Ecto neural progenitor cell (in vitro differentiated cells): ENCODE measurements at regions not wholly inside any gene's neighbourhood (a gene's known extent, or its start where the extent isn't known, plus 50 kb on each side); places are given as distances from the start of the nearest gene placed in this dataset.

Source experiments
- DNase-seq: peaks from one replicate; pipeline ENCODE4 v3.0.0-alpha.2; 2018; ENCODE audit warnings: low spot score

DNA sequence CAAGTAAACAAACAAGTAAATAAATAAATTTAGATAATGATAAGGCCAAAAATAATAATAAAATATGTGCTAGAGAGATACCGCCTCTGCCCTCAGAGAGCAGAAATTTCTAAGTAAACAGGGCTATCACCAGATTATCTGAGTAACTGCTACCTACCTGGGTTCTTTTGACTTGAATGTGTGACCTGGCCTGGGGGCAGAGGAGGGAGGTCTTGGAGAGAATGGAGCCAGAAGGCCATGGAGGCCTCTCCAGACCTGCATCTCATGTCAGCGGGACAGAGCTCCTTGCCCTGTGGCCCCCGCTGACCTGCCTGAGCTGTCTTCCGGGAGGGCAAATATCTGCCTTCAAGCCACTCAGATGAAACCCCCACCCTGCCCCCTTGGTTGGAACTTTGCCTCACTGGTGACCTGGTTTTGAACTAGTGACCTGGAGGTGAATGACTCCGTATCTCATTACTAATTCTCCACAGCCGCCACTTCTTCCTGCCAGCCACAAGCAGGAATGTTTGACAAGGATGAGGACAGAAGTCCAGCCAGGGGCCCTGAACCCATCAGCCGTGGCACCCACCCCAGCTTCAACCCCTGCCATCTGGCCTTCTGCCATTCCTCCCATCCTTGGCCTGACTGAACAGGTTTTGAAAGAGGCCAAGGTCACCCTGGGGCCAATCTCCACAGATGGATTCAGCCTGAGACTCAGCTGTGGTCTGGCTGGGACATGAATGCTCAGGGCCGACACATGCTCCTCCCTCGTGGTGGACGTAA is 86.8 kb upstream of the PARP11 start:
- DNase-seq, result no peak

DNA sequence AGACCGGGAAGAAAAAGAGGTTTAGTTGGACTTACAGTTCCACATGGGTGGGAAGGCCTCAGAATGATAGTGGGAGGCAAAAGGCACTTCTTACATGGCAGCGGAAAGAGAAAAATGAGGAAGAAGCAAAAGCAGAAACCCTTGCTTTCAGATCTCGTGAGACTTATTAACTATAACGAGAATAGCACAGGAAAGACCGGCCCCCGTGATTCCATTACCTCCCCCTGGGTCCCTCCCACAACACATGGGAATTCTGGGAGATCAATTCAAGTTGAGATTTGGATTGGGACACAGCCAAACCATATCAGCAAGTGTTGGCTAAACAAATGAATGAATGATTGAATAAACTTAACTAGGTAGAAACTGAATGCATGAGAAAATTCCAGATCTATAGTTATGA is 85.3 kb upstream of the PARP11 start:
- DNase-seq, result no peak

DNA sequence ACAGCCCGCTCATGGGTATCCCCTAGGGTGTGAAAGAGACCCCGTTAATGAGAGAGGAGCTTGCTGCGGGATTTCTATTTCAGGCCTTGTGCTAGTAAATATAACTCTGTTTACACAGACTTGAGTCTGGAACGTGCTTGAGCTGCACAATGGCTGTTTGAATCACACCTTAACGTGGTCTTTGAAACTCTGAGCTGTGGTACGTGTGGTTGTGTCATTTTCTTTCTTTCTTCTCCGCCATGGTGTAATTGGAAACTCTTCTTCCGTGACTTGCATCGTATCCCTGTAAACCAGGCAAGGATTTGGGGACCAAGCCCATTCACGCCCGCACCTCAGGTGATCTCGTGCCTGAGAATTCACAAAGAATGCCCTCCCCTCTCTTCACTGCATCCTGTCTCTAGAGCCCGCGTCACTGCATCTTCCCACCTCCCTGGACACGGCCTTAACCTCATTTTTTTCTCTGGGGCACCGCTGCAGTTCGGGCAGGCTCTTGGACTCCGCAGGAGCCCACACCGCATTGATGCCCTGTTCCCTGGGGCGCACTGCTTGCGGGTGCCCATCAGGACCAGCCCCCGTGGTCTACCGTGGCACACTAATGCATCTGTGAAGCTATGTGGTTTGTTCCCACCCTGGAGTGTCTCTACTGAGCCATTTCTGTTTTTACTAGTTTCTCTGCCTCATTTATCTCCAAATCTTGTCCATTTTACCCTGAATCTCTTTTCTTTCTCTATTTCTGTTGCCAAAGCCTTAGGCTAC is 78.4 kb upstream of the PARP11 start:
- no peak for DNase-seq

DNA sequence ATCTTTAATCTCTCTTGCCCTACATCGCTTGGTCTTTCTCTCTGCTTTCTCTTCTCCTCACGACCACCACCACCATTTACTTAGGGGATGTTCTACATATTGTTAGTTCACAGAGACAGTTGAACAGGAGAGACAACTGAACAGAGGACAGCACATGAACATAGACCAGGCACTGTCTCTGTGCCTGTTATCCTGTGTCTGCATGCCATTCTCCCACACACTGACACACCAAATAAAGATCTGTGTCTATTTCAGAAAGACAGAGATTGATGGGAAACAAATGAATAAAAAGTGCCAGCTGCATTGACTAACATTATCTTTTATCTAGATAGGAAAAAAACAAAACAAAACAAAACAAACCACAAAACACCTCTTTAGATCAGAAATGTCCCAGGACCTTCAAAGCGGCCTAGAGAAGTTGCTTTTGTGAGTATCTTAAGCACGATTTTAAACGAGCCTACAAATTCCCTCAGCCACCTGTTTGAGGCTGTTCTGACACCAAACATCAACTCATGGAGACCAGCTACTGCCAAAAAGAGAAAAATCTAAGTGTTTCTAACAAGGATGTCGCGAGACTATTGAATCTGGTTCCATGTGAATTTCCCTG is 77.6 kb upstream of the PARP11 start:
- no peak for DNase-seq

DNA sequence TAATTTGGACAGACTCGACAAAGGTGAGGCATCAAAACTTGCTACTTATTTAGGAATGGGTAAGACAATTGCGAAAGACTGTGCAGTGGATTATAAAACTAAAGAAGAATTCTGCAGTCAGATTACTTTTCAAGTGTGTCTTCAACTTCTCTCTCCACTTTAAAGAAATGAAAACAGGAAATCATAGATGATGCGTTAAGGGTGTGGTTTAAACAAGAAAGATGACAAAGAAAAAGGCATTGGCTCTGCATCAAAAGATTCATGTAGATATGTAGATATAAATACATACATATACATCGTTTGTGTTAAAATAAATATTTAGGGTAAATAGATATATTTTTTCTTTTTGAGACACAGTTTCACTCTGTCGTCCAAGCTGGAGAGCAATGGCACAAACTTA is 74.6 kb upstream of the PARP11 start:
- DNase-seq, result no peak

DNA sequence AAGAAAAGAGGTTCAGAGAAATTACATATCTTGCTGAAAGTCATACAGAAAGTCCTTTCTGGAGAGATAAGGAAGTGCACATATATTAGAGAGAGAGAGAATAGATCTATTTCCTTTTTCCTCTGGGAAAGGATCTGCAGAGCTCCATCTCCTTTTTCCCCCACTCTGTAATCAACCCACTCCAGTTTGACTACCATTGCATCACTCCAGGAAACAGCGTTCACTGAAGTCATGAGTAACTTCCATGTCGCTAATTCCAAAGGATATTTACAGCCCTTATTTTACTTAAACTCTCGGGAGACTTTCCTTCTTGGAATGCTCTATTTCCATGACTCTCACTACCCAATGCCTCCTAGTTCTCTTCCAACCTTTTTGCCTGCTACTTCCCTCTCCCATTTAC is 72.5 kb upstream of the PARP11 start:
- no peak for DNase-seq

DNA sequence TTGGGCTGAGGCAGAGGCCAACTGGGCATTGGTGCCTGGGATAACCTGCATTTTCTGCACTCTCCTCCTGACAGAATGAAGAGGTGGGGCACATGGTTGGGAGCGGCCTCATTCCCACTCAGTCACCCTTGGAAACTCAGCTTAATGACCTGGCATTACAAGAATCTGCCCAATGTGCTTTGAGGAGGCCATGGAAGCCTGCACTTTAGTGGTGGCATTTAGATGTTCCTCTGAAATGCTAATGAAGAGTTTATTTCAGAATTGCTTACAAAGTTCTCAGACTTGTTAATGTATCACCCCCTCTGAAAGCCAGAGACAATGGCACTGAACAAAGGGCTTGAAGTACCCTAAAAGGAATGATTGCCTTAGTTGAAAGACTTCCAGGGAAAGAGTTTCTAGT is 71.4 kb upstream of the PARP11 start:
- no peak for DNase-seq

DNA sequence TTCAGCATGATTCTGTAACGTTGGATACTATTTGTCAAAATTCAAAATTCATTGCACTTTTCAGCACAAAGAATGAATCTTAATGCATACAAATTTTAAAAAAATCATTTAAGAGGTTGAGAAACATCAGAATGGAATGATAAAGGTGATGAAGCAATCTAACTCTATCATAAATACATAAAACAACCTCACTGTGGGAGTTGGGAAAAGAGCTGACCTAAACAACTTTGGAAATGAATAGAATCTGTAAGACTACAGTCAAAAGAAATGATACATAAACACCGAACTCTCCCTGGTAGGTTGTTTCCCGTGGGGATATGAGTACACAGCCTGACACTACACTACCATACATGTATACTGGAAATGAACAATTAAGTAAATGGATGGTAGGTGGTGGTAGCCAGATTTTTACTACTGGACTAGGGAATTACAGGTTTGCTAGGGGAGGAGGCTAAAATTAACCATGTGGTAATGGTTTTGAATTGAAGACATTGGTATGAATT is 64.9 kb upstream of the PARP11 start:
- no peak for DNase-seq

DNA sequence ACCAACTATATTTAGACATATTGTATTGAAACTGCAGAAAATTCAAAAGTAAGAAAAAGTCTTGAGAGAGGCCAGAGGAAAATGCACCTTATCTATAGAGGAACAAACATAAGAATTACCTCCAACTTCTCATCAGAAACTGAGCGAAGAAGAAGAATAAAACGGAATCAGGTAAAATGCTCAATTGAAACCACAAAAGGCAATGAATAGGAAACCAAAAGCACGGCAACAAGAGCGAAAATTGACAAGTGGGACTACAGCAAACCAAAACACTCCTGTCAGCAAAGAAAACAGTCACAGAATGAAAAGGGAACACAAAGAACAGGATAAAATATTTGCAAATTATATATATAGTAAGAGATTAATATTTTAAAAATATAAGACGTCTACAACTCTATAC is 61.9 kb upstream of the PARP11 start:
- DNase-seq, result no peak

DNA sequence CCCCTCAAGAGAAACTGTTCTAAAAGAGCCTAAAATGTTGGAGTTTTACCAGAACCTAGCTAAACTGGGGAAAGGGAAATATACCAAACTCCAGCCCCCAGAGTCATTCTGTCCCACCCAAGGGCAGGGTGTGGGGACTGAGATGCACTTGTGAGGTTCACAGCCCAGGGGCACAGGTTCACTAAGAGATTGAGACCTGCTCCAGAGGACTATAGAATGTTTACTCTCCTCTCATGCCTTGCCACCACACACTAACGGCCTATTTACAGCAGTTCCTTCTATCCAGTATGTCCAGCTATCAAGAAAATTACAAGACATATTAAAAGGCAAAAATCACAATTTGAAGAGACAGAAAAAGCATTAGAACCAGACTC is 60.6 kb upstream of the PARP11 start:
- no peak for DNase-seq

DNA sequence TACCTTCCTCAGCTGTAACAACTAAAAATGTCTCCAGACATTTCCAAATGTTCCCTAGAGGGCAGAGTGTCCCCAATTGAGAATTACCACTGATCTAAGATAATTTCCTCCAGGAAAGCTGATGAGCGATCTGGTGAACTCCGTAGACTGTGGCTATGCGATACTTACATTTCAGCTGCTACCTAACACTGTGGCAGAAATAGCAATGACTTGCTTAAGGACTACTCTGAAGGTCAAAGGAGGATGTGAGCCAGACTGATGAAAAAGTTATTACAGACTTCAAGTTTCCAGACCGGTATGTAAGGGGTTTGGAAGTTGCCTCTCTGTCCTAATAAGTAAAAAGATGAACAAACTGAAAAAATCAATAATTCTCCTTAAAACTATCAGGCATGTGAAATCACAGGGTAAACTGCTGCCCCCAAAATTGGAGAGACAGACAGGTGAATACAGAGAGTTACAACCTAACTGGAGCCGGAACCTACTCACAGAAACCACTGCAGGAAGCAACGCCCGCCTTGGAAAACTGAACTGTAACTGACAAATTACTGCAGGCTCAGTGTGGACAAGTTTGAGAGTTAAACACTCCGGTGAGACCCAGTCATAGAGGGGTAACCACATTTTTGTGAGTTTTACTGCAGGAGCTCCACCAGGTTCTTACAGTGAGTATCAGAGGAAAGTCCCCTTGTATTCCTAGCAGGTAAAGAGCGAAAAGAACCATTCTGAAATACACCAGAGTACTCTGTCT is 60.0 kb upstream of the PARP11 start:
- no peak for DNase-seq

DNA sequence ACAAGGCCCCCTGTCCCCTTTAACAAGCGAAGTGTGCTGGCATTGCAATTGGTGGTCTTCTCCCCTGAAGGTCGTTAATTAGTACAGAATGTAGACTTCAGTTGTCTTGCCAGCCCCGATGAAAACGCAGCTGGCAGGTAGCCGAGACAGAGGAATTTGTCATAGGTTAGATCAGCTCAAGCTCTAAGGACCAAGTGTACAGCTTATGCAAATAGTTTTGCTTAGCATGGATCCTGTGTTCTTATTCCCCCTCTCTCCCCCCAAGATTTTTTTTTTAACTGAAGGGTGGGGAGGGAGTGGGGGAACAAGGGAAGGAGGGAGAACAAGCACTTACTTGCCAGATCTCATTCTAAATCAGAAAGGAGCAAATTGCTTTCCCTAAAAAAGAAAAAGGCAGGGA is 58.6 kb upstream of the PARP11 start:
- no peak for DNase-seq

DNA sequence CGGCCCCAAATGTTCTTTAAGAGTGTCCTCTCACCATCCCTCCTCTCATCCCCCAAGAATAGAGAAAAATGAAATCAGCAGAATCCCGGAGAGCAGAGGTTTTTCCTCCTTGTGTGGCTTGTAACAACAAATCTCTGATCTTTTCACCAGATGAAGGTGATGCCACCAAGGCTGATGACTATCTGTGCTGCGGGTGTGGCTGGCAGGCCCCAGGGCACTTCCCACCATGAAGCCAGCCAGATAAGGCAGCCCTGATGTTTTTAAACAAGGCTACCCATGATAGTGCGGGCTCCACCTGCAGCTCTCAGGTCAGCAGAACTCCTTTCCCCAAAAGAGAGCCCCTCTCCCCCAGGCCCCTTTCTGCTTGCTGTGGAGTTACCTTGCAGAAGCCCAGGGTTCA is 58.0 kb upstream of the PARP11 start:
- no peak for DNase-seq

DNA sequence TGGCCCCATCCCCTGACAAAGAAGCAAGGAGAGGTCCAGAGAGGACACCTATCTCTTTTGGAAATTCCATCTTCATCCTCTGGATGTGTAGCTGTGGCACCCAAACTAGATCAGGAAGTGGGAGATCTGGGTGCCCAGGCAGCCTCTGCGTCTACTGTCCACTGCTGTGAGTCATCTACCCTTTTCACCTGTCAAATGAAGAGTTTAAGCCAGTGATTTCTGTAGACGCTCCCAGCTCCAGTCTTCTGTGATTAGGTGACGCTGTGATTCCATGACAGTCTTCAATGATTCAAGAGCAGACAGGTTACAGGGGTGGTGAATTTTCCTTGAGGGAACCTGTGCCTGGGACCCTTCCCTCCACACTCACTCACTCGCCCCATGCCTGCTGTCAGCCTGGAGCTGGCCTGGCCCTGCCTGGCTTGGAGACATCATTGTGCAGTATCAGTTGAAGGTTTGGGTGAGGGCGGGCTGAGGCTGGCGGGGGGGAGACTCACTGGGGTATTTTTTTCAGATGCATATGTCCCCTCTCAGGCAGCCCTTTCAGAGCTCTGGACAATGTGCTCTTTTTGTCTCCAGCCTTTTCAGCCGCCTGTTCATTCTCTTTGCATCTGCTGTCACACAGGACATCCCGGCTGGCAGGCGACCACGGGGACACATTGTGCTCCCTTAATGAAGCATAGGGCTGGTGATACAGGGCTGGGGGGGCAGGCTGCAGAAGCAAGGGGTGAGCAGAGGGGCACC is 56.8 kb upstream of the PARP11 start:
- DNase-seq, result no peak

DNA sequence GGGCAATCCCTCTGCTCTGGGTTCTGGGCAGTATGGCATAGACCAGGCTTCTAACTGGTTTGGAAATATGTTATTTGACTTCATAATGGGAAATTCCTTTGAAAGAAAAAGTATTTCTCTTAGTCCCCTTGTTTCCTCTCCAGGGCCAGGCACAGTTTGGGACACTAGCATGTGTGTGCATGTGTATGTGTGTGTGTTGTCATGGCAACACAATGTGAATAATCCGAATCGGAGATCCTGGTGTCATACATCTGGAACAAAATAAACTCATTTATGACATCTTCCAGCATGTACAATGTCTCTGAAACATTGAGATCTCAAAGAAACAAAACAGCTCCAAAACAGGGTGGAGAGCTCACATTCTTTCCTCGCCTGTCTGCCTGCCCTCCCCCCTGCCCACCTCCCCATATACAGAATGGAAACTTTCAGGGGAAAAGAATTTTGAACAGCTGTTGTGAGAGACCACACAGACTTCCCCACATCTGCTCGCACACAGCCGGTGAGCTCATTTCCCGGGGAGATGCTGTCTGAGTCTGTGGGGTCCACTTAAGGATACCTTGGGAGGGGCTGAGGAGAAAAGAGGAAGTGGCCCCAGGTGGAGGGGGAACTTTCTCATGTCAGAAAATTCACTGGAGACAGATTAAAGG is 55.5 kb upstream of the PARP11 start:
- no peak for DNase-seq

DNA sequence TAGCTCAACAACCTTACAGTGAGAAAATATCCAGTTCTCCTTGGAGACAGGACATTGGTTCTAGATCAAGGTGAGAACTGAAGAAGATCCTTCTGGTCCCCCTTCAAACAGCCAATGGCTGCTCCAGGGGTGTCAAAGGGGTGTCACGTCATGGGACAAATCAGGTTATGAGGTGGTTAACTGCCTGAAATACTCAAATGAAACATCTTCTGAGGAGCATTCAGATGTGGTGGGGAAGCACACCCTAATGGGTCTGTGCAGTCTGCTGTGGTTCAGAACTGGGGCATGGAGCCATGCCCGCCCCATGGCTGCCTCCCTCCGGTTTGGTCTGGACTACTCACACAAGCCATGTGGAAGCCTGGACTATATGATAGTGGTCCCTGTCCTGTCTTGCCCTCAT is 52.4 kb upstream of the PARP11 start:
- no peak for DNase-seq

DNA sequence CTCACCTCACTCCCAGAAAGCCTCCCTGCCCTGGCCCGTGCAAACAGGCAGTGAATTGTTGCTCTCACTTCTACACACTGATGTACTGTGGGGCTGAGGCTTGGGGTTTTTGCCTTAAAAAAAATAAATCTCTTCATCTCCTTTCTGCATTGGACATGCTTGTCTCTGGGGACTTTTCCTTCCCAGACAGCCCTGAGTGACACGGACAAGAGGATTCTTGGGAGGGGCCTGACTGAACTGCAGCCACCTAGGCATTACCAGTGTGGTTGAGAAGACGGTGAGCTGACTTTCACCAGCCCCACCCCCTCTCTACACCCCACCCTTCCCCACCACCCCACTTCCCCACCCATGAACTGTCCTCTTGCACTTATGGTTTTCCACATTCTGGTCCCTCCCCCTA is 51.6 kb upstream of the PARP11 start:
- DNase-seq, result no peak

DNA sequence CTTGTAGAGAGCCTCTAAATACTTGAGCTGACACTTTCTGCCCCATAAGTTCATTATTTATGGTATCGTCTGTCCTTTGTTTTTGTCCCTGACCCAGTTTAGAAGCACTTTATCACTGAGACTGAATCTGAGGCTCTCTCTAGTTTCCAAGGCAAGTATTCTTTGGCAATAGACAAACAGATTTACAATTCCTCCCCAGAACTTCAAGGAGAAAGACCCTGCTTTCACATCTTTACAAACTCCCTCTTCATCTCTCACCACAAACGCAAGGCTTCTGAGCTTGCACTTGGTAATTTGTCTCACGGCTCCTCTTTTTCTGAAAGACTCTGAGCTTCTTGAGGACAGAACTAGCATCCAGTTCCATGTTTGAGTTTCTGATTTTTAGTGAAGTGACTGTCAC is 49.8 kb upstream of the PARP11 start:
- no peak for DNase-seq
